ENCODE measurements at regions not wholly inside any gene's neighbourhood (a gene's known extent, or its start where the extent isn't known, plus 50 kb on each side); places are given as distances from the start of the nearest gene placed in this dataset.
"Not testable (repeated sequence)": the region's sequence is repeated elsewhere in the genome, so short reads cannot be mapped to it uniquely, and the experiment has no call there.

GRCh38 chr18:1019191-1019590 lies 114.5 kb downstream of the ADCYAP1 start:
- 58 to 75% (median 62%) methylated on average over 3 of the region's 3 CpGs for WGBS, 5 donors
- Histone ChIP-seq H3K27me3 (no peaks in the 10 kb centered on the region), H3K4me1 (no peaks in the 10 kb centered on the region), H3K9me3 (no peaks in the 10 kb centered on the region), H3K4me3 (no peak overlapping the region), H3K36me3 (no peaks in the 10 kb centered on the region), H3K27ac (no peak overlapping the region)
- peak in 1 of 2 donors; percentile 9 for DNase-seq
- TF ChIP-seq EP300 (IDR thresholded peaks at IDR 0.05) (no peak), POLR2AphosphoS5 (IDR thresholded peaks at IDR 0.05) (no peak), POLR2A (IDR thresholded peaks at IDR 0.05) (no peak)
- TF ChIP-seq, protein P1, sequence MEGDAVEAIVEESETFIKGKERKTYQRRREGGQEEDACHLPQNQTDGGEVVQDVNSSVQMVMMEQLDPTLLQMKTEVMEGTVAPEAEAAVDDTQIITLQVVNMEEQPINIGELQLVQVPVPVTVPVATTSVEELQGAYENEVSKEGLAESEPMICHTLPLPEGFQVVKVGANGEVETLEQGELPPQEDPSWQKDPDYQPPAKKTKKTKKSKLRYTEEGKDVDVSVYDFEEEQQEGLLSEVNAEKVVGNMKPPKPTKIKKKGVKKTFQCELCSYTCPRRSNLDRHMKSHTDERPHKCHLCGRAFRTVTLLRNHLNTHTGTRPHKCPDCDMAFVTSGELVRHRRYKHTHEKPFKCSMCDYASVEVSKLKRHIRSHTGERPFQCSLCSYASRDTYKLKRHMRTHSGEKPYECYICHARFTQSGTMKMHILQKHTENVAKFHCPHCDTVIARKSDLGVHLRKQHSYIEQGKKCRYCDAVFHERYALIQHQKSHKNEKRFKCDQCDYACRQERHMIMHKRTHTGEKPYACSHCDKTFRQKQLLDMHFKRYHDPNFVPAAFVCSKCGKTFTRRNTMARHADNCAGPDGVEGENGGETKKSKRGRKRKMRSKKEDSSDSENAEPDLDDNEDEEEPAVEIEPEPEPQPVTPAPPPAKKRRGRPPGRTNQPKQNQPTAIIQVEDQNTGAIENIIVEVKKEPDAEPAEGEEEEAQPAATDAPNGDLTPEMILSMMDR (IDR thresholded peaks at IDR 0.05): no peak
- intact Hi-C loops (cut with DNase I; ENCODE audit: low total_unique reads): no loop called here

- DNase-seq: no peak
- WGBS, 5 donors: 53 to 64% (median 59%) methylated on average over 2 of the region's 2 CpGs
- Histone ChIP-seq H3K4me3 (no peak overlapping the region), H3K9me3 (no peaks in the 10 kb centered on the region), H3K4me1 (no peaks in the 10 kb centered on the region), H3K36me3 (no peaks in the 10 kb centered on the region), H3K27ac (no peak overlapping the region), H3K27me3 (no peaks in the 10 kb centered on the region)
- intact Hi-C loops (cut with DNase I; ENCODE audit: low total_unique reads): no loop called here
- TF ChIP-seq POLR2A (IDR thresholded peaks at IDR 0.05): no peak
- TF ChIP-seq POLR2AphosphoS5 (IDR thresholded peaks at IDR 0.05): no peak
- TF ChIP-seq, protein P1 (IDR thresholded peaks at IDR 0.05): no peak
- TF ChIP-seq EP300 (IDR thresholded peaks at IDR 0.05): no peak
Measured at GRCh38 chr18:1020731-1021344, 116.2 kb downstream of the ADCYAP1 start.

- intact Hi-C loops (cut with DNase I; ENCODE audit: low total_unique reads): no loop called here
- no peak overlapping the region for H3K4me3 ChIP-seq
Measured at GRCh38 chr18:1026930-1027329, 122.3 kb downstream of the ADCYAP1 start.

GRCh38 chr18:1033092-1033491 lies 128.4 kb downstream of the ADCYAP1 start:
- intact Hi-C loops (cut with DNase I; ENCODE audit: low total_unique reads); H3K27me3 ChIP-seq; H3K36me3 ChIP-seq; H3K4me1 ChIP-seq; H3K4me3 ChIP-seq; DNase-seq; H3K27ac ChIP-seq: not testable (repeated sequence)
- H3K9me3 ChIP-seq: peaks cover 0 to 18% (median 8%) of the 10 kb centered on the region in 4 donors
- WGBS, 5 donors: 75 to 81% (median 76%) methylated on average over 3 of the region's 3 CpGs

More at GRCh38 chr18:1026930-1027329, 122.3 kb downstream of the ADCYAP1 start:
- Histone ChIP-seq H3K36me3 (no peaks in the 10 kb centered on the region), H3K4me1 (no peaks in the 10 kb centered on the region), H3K27me3 (no peaks in the 10 kb centered on the region), H3K27ac (no peak overlapping the region), H3K9me3 (peaks cover 0 to 20% (median 9%) of the 10 kb centered on the region in 4 donors)
- WGBS, 5 donors: 76 to 84% (median 81%) methylated on average over 1 of the region's 1 CpG
- no peak for DNase-seq
- TF ChIP-seq, protein P1 (IDR thresholded peaks at IDR 0.05): no peak
- no peak for TF ChIP-seq POLR2A (IDR thresholded peaks at IDR 0.05)
- TF ChIP-seq EP300 (IDR thresholded peaks at IDR 0.05): no peak
- TF ChIP-seq POLR2AphosphoS5 (IDR thresholded peaks at IDR 0.05): no peak

DNA sequence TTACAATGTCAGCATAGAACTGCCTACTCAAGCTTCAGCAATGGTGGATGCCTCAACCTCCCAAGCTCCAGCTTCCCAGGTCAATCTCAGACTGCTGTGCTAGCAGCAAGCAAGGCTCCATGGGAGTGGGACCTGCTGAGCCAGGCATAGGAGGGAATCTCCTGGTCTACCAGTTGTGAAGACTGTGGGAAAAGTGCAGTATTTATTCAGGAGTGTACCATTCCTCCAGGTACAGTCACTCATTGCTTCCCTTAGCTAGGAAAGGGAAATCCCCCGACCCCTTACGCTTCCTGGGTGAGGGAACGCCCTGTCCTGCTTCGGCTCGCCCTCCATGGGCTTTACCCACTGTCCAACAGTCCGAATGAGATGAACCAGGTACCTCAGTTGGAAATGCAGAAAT lies 130.3 kb downstream of the ADCYAP1 start:
- DNase-seq: no peak
- Histone ChIP-seq H3K36me3 (no peaks in the 10 kb centered on the region), H3K9me3 (peaks cover 0 to 20% (median 8%) of the 10 kb centered on the region in 4 donors), H3K27me3 (no peaks in the 10 kb centered on the region), H3K27ac (no peak overlapping the region), H3K4me1 (no peaks in the 10 kb centered on the region), H3K4me3 (no peak overlapping the region)
- intact Hi-C loops (cut with DNase I; ENCODE audit: low total_unique reads): no loop called here
- WGBS, 5 donors: 69 to 87% (median 81%) methylated on average over 6 of the region's 6 CpGs
- TF ChIP-seq EP300 (IDR thresholded peaks at IDR 0.05) (no peak), POLR2A (IDR thresholded peaks at IDR 0.05) (no peak), POLR2AphosphoS5 (IDR thresholded peaks at IDR 0.05) (no peak)
- TF ChIP-seq, protein P1 (IDR thresholded peaks at IDR 0.05): no peak

All from stomach (tissue), 8 donors.